Bone marrow (tissue), 2 donors: ENCODE measurements at regions not wholly inside any gene's neighbourhood (a gene's known extent, or its start where the extent isn't known, plus 50 kb on each side); places are given as distances from the start of the nearest gene placed in this dataset.

ENCODE experiments used
- DNase-seq, 2 donors: peaks; one replicate each; lab custom pipeline; 2025; lab: John Stamatoyannopoulos, UW

DNA sequence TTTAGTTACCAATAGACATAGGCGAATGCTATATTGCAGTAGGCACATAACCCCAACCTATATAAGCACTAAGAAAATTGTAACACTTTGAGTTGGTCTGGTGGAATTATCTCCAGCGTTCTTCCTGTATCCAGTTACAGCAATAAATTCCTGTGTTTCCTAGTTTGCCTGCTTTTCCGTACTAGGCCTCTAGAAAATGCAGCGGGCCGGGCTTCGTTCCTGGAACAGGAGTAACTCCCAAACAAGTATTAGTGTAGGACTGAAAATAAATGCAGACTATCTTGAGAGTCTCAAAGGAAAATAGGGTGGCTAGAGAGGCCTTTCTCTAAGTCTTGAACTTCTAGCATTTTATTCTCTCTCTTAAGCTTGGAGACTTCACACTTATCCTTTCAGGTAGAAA is 159.8 kb downstream of the OR13H1 start:
- DNase-seq = no peak

DNA sequence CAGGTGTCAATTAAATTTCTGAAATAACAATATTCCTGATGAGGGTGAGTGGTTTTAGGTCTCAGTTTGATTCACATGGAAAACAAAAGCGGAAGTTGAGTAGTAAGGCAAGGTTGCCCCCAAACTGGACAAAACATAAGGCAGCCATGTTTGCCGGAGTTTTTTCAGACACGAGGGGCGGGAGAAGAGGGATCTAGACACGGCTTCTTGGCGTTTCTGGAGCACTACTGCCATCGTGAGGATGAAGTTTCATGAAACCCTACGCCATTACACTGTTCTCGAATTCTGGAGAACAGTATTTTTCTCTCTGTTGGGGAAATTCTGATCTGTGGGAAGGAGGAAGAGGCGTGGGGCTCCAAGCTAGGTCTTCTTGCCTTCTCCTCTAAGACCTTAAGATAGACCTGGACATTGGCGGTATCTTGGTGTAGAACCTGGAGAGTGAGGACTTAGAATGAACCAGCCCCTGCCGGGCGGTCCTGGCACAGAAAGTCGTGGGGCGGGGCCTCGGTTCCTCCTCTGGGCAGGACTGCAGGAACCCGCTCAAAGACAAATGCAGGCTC is 160.3 kb downstream of the OR13H1 start:
- DNase-seq = no peak

DNA sequence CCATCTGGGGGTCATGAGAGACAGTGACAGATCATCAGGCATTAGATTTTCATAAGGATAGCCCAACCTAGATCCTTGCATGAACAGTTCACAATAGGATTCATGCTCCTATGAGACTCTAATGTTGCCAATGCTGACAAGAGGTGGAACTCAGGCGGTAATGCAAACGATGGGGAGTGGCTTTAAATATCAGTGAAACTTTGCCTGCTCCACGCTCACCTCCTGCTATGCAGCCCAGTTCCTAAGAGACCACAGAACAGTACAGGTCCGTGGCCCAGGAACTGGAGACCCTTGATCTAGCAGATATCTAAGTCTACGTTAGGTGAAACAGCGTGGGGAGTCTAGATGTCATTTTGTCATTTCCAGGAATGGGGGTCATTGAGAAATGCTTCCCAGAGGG is 165.7 kb downstream of the OR13H1 start:
- DNase-seq = no peak

DNA sequence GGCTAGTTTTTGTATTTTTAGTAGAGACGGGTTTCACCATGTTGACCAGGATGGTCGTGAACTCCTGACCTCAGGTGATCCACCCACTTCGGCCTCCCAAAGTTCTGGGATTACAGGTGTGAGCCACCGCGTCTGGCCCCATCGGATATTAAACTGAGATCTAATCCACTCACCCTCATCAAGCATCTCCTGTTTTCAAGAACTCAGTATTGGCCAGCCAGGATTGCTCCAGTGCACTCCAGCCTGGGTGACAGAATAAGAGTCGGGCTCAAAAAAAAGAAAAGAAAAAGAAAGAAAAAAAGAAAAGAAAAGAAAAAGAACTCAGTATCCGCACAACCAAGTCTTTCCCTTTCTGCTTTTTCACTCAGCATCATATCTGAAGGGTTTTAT is 167.6 kb downstream of the OR13H1 start:
- DNase-seq = no peak

DNA sequence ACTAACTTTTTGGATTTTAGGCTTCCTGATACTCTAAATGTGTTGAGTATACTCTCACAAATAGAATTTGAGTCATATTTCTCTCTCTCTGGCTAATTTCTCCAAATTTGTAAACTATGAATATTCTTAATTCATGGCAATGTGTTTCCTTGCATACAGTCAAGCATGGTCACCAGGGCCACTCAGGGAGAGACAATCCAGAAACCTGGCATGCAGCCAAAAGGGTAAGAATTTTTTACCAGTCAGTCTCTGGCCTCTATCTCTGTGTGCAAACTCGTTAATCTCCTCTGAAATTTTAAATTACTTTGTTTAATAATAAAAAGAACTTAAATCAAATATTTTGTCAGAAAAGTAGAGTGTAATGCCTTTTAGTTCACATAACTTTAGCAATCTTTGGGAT is 179.8 kb downstream of the OR13H1 start:
- no peak for DNase-seq

DNA sequence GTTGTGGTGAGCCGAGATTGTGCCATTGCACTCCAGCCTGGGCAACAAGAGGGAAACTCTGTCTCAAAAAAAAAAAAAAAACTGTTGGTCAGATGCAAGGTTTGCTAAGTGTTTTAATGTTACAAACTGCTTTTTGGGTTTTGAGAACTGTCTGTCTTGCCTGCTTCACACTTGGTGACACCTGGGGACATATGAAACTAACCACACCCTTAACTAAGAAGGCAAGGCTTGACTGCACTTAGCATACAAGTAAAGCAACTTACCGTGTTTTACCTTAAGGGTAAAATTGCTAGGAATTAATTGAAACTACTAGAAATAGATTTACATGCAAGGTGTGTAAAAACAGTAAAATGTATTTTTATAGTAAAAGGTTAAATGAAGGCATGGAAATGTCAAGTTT is 180.4 kb downstream of the OR13H1 start:
- no peak for DNase-seq

DNA sequence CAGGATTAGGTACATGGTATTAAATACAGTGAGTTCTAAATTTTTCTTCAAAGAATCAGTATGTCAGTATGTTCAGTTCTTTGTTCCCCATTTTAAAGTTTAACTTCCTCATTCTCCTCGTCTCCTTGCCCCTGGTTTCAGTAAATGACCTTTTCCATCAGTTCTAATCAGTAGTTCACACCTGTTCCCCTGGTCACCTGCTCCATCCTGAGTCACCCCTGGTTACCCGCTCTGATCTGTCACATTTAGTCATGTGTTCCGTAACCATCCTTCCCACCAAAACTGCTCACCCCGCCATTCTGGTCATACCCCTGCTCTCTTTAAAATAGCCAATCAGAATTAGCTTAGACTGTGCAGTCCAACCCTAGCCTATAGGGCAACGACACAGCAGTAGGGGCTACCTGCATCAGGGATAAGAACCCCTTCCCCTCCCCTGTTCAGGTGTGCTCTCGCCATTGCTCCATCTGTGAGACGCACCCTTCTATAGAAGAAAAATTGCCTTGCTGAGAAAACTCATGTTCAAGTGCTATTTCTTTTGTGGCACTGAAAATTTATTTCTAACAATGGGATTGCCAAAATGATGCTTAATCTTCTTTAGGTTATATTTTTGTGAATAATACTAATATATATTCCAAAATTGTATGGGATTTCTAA is 181.3 kb downstream of the OR13H1 start:
- DNase-seq = no peak

DNA sequence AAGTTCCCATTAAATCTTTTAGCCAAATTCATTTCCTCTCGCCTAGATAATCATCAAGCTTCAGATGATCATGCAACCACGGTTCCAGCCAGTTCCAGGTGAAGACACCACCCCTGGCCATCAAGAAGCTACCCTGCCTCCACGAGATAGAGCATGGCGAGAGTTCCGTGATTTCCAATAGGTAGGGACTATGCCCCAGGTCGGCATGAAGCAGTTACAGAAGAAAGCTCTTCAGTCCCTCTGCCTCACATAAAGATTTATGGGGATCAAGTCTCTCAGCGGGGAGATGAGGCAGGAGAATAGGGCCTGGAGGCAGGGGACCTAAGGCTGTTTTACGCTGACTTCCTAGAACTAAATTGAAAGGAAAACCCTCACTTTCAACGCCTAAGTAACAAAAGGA is 183.9 kb downstream of the OR13H1 start:
- DNase-seq = no peak

DNA sequence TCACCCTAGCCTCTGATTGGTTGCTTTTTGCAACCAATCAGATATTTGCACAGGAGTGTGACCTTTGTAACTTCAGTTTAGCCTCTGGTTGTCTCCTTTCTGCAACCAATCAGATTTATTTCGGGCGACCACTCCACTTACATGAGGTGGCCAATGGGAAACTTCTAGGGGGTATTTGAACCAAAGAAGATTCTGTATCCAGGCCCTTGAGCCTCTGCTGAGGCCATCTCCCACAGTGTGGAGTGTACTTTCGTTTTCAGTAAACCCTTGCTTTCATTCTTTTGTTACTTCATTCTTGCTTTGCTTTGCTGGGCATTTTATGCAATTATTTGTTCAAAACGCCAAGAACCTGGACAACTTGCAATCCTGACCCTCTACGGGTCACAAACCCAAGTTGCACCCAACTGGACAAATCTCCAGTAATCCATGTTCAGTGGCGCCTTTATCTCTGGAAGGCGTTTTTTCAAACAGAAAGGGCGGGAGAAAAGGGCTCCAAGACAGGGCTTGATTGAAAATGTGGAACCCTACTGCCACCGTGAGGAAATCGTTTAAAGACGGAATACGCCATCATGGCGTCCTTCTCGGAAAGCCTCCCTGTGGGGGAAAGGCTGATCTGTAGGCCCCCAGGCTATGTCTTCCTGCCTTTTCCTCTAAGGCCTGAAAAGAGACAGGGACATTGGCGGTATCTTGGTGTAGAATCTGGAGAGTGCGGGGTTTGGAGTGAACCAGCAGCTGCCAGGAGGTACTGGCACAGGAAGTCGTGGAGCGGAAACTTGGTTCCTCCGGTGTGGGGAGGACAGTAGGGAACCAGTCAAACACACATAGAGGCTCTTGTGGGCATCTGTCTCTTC is 184.6 kb downstream of the OR13H1 start:
- DNase-seq = no peak

DNA sequence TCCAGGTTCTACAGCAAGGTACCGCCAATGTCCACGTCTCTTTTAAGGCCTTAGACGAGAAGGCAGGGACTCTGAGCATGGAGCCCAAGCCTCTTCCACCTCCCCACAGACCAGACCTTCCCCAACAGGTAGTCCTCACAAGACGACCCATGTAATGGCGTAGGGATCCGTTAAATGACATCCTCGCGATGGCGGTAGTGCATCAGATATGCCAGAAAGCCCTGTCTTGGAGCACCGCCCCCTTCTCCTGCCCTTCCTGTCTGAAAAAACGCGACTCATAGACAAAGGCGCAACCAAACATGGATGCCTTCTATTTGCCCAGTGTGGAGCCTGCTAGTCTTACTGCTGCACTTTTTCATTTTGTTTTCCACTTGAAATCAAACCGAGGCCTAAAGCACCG is 185.4 kb downstream of the OR13H1 start:
- DNase-seq = no peak

DNA sequence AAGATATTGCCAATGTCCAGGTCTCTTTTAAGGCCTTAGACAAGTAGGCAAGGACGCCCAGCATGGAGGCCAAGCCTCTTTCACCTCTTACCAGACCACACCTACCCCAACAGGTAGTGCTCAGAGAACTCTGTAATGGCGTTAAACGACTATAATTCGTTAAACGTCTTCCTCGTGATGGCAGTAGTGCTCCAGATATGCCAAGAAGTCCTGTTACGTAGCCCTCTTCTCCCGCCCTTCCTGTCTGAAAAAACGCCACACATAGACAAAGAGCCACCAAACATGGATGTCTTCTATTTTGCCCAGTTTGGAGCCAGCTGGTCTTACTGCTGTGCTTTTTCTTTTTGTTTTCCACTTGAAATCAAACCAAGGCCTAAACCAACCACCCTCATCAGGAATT is 190.7 kb downstream of the OR13H1 start:
- no peak for DNase-seq

DNA sequence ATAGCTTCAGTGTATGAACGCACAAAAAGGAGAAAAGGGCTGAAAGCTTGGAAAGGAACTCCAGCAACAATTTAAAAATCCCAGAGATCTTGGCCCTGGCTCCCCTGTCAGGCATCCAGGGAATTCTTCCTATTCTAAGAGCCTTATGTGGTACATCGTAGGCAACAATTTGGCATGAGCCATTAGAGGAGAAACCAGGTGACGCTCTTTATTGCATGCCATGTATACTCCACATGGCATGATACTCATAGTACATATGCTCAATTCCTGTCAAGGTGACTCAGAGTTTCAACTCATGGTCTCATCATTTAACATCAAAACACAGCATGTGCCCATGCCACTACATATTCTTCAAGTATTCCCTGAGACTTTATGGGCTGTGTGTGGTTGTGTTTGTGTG is 191.3 kb downstream of the OR13H1 start:
- DNase-seq = no peak

DNA sequence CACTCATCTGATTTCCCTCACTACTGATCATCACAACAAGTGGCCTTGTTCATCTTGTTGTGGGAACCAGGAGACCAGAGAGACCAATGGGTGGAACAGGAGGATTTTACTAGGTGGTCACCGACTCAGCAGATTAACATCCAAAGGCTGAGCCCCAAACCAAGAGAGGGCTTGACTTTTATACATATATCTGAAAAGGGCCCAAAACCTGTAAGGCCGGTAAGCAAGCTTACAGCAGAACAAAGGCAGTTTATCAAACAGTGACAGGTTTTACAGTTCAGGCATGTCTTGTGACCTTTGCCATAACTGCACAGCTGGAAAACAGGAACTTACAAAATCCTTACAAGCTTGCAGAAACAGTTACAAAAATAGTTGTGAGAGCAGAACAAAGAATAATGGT is 195.9 kb downstream of the OR13H1 start:
- DNase-seq = no peak

DNA sequence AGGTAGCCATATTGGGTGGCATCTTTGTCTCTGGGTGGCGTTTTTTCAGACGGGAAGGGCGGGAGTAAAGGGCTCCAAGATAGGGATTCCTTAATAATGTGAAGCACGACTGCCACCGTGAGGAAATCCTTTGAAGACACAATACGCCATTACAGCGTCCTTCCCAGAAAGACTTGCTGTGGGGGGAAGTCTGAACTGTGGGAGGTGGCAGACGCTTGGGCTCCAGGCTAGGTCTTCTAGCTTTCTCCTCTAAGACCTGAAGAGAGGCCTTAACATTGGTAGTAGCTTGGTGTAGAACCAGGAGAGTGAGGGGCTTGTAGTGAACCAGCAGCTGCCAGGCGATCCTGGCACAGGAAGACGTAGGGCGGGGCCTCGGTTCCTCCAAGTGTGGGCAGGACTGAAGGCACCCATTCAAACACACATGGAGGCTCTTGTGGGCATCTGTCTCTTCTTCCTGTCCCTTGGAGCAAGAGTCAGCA is 197.3 kb downstream of the OR13H1 start:
- DNase-seq = no peak

DNA sequence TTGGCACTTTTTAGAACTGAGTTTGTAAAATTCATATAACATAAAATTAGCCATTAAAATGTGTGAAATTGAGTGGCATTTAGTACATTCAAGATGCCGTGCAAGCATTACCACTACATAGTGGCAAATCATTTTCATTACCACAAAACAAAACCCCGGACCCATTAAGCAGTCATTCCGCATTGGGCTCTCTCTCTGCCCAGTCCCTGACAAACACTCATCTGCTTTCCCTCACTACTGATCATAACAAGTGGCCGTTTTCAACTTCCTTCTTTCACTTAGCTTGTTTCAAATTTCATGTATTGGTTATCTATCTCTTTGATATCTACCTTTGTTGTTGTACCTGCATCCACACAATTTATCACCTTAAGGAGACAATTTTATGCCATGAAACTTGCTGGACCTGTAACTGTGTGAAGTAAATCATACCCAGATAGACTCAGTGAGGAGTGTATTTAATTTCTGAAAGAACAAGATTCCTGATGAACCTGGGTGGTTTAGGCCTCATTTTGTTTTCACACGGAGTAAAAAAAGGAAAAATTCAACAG is 202.1 kb downstream of the OR13H1 start:
- DNase-seq = no peak

DNA sequence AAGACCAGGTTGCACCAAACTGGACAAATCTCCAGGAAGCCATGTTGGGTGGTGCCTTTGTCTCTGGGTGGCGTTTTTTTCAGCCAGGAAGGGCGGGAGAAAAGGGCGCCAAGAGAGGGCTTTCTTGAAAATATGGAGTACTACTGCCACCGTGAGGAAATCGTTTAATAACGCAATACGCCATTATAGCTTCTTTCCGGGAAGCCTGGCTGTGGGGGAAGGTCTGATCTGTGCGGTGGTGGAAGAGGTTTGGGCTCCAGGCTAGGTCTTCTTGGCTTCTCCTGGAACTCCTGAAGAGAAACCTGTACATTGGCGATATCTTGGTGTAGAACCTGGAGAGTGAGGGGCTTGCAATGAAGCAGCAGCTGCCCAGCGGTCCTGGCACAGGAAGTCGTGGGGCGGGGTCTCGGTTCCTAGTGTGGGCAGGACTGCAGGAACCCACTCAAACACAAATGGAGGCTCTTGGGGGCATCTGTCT is 202.7 kb downstream of the OR13H1 start:
- no peak for DNase-seq

DNA sequence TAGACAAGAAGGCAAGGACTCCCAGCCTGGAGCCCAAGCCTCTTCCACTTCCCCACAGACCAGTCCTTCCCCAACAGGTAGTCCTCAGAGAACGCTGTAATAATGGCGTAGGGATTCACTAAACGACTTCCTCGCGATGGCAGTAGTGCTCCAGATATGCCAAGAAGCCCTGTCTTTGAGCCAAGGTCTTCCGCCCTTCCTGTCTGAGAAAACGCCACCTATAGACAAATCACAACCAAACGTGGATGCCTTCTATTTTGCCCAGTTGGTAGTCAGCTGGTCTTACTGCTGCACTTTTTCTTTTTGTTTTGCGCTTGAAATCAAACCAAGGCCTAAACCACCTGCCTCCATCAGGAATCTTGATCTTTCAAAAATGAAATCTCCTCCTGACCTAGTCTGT is 203.3 kb downstream of the OR13H1 start:
- no peak for DNase-seq

DNA sequence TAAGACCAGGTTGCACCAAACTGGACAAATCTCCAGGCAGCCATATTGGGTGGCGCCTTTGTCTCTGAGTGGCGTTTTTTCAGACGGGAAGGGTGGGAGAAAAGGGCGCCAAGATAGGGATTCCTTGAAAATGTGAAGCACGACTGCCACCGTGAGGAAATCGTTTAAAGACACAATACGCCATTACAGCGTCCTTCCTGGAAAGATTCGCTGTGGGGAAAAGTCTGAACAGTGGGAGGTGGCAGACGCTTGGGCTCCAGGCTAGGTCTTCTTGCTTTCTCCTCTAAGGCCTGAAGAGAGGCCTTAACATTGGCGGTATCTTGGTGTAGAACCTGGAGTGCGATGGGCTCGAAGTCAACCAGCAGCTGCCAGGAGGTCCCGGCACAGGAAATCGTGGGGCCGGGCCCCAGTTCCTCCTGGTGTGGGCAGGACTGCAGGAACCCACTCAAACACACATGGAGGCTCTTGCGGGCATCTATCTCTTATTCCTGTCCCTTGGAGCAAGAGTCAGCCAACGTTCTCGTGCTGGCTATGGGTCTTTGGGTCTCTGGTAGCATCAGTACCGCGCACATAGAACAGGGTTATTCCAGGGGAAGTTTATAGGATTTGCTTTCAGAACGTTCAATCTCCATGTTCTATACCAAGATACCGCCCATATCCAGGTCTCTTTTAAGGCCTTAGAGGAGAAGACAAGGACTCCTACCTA is 208.8 kb downstream of the OR13H1 start:
- no peak for DNase-seq

DNA sequence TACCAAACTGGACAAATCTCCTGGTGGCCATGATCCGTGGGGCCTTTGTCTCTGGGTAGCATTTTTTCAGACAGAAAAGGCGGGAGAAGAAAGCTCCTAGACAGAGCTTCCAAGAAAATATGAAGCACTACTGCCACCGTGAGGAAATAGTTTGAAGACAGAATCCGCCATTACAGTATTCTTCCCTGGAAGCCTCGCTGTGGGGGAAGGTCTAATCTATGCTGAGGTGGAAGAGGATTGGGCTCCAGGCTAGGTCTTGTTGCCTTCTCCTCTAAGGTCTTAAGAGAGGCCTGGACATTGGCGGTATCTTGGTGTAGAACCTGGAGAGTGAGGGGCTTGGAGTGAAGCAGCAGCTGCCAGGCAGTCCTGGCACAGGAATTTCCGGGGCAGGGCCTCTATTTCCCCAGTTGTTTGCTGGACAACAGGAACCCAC is 218.9 kb downstream of the OR13H1 start:
- no peak for DNase-seq

DNA sequence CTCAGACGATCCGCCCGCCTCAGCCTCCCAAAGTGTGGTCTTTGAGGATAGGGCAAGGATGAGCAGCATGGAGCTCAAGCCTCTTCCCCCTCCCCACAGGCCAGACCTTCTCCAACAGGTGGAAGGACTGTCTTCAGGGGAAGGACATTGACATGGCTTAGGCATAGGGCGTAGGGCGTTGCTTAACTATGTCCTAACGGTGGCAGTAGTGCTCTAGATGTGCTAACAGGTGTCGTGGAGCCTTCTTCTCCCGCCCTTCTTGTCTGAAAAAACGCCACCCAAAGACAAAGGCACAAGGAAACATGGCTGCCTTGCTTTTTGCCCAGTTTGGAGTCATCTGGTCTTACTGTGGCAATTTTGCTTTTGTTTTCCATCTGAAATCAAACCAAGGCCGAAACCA is 219.8 kb downstream of the OR13H1 start:
- no peak for DNase-seq

DNA sequence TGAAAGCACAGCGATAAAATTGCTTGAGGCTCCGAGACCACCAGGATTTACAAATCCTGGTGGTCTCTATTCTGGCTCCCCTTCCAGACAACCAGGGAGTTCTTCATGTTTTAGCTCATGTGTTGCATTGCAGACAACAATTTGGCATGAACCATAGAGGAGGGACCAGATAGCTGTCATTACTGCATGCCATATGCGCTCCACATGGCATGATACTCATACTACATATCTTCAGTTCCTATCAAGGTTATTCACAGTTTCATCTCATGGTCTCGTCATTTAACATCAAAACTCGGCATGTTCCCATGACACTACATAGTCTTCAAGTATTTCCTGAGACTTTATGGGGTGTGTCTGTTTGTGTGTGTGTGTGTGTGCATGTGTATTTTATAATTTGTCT is 220.3 kb downstream of the OR13H1 start:
- no peak for DNase-seq
